HG03469 (cell line): ENCODE measurements at regions not wholly inside any gene's neighbourhood (a gene's known extent, or its start where the extent isn't known, plus 50 kb on each side); places are given as distances from the start of the nearest gene placed in this dataset.
"Not testable (repeated sequence)": the region's sequence is repeated elsewhere in the genome, so short reads cannot be mapped to it uniquely, and the experiment has no call there.

Source experiments
- ATAC-seq: cut with Tn5 transposase; IDR thresholded peaks from one replicate; pipeline ENCODE4 v1.9.1; 2021; ENCODE audit warnings: mild to moderate bottlenecking, moderate library complexity, moderate number of reproducible peaks; ENCODE audit not compliant: unreplicated experiment

DNA sequence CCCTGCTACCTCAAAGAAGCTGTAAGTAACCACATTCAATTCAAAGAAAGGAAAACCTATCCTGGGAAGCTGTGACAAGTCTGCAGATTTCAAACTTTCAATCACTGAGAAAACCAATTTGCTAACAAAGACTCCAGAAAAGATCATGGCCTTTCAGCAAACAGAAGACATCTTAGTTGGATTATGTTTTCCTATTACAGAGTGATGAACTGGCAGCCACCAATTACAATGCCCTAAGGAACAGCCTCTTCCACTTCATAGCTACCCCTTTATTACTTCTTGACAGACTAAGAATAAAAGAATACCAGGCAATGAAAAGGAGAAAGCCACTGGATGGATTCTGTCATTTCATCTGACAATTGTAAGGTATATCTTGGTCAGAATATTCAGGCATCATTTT, 128.2 kb upstream of the RASEF start:
- ATAC-seq = no peak

DNA sequence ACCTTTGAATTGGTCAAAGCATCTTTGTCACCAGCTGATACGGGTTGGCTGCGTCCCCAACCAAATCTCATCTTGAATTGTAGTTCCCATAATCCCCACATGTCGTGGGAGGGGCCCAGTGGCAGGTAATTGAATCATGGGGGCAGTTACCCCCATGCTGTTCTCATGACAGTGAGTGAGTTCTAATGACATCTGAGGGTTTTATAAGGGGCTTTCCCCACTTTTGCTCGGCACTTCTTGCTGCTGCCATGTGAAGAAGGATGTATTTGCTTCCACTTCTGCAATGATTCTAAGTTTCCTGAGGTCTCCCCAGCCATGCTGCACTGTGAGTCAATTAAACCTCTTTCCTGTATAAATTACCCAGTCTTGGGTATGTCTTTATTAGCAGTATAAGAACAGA, 126.1 kb upstream of the RASEF start:
- ATAC-seq = not testable (repeated sequence)

DNA sequence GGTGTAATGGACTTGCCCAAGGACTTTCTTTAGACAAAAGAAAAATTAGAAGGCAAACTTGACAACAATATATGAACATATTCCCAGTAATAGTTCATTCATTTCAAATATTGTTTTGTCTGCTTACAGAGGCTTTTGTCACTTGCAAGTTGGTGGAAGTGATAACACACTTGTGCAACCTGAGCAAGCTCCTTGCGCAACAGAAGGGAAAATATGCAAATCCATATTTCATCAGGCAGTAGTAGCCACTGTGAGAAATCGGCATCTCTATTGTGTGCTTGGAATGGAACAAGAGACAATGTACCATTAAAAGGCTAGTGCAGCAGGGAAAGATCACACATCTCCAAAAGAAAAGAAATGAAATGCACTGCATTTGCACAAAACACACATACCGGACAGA, 125.3 kb upstream of the RASEF start:
- no peak for ATAC-seq

DNA sequence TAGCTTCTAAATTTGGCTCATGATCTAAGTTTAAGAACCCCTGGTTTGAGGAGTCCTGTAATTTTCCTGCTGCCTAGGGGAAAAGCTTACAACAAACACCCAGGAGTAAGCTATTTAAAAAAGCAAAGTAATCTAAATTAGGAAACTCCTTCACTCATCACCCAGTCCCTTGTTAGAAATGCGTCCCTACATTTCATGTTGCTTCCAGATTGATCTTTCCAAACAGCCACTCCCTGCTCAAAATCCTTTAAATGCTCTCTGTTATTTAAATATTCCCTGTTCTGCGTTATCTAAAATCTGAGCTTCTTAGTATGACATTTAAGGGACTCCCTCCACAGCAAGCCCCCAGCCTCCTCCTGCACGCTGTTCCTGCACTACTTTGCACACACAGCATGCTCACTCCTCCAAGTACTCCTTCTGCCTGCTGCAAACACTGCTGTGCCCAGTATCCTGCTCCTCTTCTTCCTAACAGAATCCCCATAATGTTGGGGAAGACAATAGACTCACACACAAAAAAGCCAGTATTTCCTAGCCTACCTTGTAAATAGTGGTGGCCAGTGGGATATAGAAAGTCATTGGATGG, 123.3 kb upstream of the RASEF start:
- ATAC-seq = no peak

DNA sequence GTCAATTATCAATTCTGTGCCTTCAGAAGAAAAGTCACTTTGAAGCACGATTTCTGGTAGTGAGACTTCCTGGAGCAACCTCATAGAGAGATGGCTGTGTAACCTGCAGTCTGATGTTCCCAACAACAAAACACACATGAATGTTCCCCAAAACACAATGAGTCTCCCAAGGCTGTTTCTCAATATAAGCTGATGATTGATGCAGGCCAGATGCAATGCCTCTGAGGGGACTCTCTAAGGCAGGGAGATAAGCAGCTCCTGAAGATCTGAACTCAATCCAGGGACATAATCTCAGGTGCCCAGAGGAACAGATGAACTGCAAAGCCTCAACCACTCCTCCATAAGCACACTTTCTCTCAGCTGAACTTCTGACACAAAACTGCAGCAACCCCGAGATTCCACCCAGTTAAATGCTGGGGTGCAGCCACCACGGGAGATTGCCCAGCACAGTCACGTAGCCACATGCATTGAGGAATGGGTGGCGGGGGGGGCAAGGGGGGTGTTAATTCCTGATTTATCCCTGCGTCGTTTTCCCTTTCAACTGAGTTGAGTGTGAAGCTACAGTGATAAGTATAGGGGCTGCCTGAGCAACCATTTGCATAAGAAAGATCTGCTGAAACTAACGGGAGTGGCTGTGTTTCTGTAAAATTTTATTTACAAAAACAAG, 122.7 kb upstream of the RASEF start:
- ATAC-seq = no peak

DNA sequence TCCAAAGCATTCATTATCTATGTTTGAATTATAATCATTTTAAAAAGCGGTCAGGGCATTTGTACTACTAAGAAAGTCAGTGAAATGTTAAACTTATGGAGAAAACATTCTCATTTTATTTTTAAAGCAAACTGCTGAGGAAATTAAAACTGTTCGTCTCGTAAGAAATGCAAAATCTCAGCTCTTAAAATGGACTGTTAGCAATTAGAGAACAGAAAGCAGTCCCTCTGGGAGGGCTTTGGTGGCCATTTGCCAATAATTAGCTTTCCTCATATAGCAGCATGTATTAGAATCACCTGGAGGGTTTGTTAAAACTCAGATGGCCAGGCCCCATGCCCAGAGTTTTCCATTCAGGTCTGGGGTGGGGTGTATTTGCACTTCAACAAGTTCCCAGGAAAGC, 120.7 kb upstream of the RASEF start:
- no peak for ATAC-seq

DNA sequence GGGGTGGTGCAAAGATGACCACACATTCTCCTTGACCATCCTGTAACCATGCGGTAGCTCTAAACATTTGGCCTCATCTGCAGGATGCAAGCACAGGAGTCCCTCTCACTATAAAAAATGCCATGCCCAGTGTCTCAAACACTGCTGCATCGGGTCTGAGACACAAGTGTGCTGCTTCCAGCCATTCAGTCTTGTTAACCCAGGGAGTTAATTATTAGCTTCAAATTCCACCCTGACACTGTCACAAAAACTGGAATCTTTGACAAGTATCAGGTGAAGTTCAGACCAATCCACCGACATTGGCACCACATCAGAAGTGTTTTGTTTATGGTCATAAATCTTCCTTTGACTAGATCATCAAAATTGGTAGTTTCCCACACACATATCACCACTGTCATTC, 119.1 kb upstream of the RASEF start:
- no peak for ATAC-seq

DNA sequence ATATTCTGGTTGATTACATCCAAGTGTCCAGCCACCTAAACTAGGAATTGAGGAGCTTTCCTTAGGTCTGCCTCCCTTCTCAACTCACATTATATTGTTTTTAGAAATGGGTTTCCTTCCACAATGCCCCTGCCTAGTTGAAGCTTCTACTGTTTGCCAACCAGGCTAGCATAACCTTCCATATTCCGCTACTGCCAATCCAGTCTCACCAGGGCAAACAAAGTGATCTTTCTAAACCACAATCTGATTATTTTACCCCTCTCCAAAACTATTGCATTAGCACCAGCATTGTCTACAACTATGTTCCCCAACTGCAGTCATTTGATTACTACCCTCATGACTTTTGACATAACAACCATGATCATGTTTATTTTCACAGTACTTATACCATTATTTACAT, 115.8 kb upstream of the RASEF start:
- no peak for ATAC-seq

DNA sequence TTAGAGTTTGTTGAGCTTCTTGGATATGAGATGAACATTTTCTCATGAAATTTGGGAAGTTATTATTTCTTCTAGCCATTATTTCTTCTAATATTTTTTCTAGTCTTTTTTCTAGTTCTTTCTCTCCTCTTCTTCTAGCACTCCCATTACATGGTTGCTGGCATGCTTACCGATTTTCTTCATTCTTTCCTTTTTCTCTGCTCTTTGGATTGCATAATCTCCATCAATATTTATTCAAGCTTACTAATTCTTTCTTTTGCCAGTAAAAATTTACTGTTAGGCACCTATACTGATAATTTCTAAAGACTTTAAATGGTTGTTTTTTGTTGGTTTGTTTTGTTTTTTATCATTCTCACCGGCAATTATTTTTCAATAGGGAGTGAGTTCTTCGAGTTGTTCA, 114.8 kb upstream of the RASEF start:
- no peak for ATAC-seq

DNA sequence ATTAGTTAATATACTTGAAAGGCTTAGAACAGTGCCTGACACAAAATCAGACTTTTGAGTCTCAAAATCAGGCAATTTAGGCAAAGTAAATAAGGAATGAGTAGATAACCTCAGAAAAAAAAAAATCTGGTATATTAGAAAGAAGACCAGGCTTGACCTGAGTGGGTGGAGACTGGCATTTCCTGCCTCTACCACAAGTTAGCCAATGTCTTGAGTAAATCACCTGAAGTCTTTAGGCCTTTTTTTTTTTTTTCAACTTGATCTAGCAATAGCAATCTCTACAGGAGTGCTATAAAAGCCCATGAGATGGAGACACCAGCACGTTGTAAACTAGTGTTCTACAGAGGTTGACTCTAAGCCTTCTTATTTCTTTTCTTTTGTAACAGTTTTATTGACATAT, 104.2 kb upstream of the RASEF start:
- no peak for ATAC-seq

DNA sequence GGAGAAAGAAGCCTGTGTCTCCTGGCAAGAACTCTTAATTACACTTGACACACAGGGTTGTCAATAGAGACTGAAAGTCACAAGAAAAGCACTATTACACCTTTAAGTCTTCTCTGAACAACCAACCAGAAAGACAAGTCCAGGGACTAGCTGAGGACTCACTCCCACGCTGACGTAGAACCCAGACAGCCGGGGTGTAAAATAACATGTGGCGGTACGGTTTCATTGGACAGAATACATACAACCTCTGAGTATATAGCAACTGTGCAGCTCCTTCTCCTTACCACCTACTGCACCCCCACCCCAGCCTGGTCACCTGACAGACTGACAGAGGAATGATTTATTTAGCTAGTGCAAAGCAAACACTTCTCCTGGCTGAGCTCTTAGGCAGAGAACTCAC, 103.4 kb upstream of the RASEF start:
- no peak for ATAC-seq

DNA sequence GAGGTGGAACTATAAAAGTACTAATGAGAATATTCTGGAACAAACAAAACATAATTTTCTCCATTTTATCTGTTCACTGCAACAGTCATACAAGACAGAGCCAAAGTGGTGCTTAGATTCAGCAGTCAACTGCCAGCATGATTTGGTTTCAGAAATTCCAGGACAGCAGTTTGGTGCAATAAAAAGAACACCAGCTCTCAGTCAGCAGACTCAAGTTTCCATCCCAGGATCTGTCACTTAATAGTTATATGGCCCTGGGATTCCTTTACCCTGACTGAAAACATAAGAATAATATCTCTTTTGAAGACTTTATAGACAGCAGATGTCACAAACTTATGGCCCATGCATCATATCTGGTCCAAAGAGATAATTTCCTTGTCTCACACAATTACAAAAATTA, 92.8 kb upstream of the RASEF start:
- no peak for ATAC-seq

DNA sequence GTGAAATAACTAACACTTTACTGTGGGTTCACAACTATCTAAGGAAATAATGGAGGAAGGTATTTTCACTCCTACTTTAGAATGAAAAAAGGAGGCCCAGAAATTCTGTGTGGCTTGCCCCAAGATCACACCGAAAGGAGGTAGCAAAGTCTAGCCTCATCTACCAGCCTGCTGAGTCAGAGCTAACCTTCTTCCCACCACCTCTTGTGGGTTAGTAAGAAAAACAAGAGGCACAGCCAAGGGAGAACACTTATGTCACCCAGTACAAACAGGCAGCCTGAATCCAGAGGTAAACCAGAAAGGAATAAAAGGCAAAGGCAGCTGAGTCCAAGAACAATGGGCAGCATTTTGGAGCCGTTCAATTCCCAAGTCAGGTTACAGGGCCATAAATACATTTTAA, 91.9 kb upstream of the RASEF start:
- no peak for ATAC-seq

DNA sequence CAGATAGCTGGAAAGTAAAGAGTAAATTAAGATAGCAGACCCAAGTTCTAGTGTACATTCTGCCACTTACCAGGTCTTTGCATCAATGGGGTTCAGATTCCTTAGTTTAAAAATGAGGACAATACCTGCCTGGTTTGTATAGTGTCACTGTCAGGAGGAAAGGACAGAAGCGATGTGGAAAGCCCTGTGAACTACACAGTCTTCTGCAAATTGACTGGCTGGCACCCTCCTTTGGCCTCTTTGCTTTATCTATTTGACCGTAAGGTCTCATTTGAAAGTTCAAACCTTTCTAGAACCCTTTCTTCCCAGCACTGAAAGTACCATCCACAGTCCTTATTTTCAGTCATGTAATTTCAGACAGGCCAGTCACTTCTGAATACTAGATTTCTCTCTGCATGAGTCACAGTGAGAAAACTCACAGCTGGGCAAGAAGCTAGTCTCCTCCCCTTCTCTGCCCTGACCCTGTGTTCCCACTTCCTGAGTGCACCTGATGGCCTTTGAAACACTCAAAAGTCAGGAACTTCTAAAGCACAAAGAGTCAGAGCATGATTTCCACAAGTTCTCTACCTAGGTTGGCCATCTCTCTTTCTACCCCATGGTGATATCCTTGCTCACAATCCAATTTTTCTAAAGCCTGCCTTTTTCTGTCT, 91.3 kb upstream of the RASEF start:
- peak; percentile 97 for ATAC-seq

DNA sequence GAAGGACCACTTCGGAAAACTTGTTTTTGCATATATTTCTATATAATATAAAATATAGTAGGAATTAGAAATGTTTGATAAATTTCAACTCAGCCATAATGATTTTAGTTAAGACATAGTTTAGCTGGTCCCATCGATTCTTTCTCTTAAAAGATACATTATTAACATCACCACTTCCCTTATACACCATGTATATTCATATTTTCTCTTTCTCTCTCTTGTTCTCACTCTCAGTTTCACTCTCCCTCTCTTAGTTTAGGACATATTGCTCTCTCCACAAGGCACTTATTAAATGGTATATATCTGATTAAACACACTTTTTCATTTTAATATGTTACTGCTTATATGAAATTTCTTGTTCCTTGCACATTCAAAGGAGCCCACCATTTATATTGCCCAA, 90.1 kb upstream of the RASEF start:
- ATAC-seq = no peak

DNA sequence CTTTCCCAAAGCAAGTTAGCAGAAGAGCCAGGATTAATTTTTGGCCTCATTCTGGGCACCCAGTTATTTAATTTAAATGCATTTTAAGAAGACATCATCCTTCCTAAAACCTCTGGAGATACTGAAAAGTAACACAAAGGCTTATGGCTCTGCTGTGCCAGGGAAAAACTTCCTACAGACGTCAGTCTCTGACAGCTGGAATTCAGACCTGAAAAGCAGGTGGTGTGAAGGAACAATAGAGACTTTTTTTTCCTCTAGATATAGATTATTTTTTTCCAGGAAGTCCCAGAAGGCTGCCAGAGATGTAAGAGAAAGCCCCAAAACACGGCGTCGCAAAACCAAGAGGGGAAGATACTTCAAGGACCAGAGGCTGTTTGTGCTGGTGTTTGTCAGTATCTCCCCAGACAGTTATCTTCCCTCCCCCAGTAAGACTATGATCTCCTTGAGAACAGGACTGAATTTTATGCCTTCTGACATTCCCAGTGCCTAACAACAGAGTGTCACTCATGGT, 88.7 kb upstream of the RASEF start:
- ATAC-seq = no peak

DNA sequence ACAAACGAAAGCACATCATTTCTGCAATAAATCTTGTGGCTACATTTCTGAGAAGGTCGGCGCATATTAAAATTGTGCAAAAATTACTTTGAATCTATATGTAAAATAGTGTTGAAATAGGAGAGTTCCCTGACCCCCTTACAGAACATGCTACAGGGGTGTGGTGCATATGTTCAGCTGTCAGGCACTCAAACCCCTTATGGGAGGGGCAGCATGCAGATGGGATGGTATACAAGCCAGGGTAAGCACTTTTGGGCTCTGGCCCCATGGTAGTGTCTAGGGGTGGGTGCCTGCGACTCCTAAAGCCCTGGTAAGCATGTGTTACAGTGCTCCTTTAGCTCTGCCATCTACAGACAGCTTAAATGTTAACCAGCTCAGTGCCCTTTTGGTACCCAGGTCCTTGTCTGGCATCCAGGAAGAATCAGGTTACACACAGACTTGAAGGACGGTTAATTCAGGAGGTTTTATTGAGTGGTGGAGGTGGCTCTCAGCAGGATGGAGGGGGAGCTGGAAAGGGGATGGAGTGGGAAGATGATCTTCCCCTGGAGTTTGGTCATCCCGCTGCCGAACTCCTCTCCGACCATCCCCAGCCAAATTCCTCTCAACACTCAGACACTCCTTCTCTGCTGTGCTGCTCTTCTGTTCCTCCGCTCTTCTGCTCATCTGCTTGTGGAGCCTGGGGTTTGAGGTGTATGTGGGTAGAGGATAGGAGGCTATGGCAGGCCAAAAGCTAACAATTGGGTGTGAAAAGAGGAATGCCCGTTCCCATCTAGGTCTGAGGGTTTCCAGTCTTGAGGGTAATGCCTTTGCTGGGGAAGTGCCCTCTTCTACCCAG, 84.6 kb upstream of the RASEF start:
- ATAC-seq = no peak

DNA sequence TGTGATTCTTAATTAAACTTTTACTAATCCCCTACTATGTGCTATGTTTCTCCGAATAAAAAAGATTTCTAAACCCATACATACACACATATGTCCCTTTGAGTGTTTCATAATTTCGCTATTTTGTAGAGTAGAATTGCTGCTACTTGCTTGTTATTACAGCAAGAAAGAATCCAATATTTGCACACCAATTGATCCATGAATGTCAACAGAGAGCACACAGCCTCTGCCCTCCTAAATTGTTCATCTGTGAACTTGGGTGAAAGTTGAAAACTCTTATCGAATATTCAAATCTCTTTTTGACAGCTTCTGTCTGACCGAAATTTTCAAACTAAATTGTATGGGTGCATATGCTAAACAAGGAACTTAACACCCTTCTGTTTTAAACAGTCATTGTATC, 83.4 kb upstream of the RASEF start:
- no peak for ATAC-seq

DNA sequence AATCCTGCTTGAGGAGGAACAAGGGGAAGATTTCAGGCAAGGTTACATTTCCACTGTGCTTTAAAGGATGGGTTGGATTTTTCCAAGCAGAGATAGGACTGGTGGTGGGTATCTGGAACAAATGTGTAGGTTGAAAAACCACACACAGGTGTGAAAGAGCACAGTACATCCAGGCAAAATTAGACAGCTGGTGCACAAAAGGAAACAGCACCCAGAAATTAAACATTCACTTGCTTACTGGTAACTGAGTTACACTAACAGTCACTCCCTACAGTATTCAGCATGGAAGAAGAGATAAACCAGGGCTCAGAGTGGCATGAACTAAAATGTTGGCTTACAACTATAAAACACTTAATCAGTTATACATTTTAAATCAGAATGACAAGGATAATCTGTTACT, 81.5 kb upstream of the RASEF start:
- ATAC-seq = no peak

DNA sequence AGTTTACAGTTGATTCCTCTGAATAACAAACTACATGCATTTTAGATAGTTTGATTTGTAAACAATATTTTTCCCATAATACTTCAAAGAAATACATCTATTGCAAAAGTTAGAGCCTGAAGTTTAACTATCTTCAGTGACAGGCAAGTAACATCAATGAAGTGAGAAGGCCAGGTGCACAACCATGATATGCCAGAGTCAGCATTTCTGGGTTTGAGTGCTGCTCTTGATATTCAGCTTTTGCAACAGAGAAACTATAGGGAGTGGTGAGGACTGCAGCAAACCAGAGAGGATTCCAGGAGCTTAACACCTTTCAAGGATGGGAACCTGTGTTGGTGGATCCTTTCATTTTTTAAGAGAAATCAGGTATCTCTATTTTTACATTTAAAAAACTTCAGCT, 79.4 kb upstream of the RASEF start:
- ATAC-seq = no peak

DNA sequence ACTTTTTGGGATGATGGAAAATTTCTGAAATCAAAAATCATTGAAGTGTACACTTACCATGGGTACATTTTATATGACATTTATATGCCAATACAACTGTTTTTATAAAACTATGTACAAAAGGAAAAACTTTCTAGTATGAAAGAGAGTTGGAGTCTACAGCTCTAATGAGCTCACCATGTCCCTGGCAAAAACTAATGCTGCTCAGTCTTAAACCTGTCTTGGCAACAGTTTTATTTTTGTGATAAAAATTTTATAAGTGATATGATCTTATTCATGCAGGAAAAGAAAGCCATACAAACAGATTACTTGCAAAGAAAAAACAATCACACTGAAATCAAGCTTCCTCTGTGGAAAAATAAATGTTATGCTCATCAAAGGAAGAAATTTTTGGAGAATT, 78.9 kb upstream of the RASEF start:
- no peak for ATAC-seq

DNA sequence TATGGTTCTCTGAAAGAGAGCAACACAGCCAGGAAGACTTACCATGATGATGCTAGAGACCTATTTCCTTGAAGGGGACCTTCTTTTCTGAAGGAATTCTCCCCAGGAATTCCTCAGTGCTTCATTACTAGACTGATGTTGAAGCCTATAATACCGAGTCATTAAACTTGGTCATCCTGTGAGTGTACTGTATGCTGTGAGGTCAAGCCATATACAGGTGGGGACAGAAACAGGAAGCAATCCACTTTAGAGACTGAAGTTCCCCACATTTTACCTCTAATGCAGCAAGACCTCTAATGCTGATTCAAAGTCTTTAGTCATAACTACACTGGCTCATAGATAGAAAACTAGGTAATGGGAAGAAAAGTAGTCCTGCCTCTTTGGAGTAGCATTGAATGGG, 77.1 kb upstream of the RASEF start:
- no peak for ATAC-seq
